ENCODE measurements at regions not wholly inside any gene's neighbourhood (a gene's known extent, or its start where the extent isn't known, plus 50 kb on each side); places are given as distances from the start of the nearest gene placed in this dataset.

- BruUV-seq (replicated peaks) = no TSS peak
- Histone ChIP-seq H3K9me3 (replicated peaks; ENCODE audit: control insufficient read depth, insufficient read depth, low read length) (no peaks in the 10 kb centered on the region), H3K27me3 (ENCODE audit: control insufficient read depth in 2 of 2, insufficient read depth in 2 of 2, low read length in 2 of 2) (no peaks in the 10 kb centered on the region), H3K4me3 (replicated peaks in 1 of 3; ENCODE audit: insufficient read depth in 1 of 3, low read depth in 1 of 3, low read length in 3 of 3) (no peak overlapping the region), H3K79me2 (ENCODE audit: control insufficient read depth, insufficient read depth, low read length) (no peaks in the 10 kb centered on the region), H3K4me1 (ENCODE audit: control insufficient read depth, extremely low read depth, insufficient read depth, low read length) (no peaks in the 10 kb centered on the region), H3K27ac (ENCODE audit: insufficient read depth, low read depth, low read length) (no peak overlapping the region), H4K20me1 (replicated peaks; ENCODE audit: control insufficient read depth, extremely low read depth, insufficient read depth, low read length) (no peaks in the 10 kb centered on the region), H2AFZ (ENCODE audit: low read depth, low read length) (no peak overlapping the region), H3K36me3 (ENCODE audit: control insufficient read depth in 2 of 2, extremely low read depth in 1 of 2, insufficient read depth in 2 of 2, low read length in 2 of 2) (no peaks in the 10 kb centered on the region), H3K9ac (replicated peaks; ENCODE audit: extremely low read depth, insufficient read depth, low read length) (no peak overlapping the region), H3K4me2 (ENCODE audit: insufficient read depth, low read length) (no peak overlapping the region), H3K9me1 (replicated peaks; ENCODE audit: control insufficient read depth, extremely low read depth, insufficient read depth, low read length) (no peaks in the 10 kb centered on the region)
- FAIRE-seq = no peak
- CTCF ChIA-PET = no interaction called here
- POLR2A ChIA-PET = no interaction called here
- intact Hi-C loops (cut with micrococcal nuclease) = no loop called here
- DNase-seq (ENCODE audit: low read depth, low spot score) = no peak
- dilution Hi-C loops (cut with MboI; ENCODE audit: extremely low pct_ligation_motif_present, low sequenced_read_pairs) = no loop called here
- TF ChIP-seq, protein P1, sequence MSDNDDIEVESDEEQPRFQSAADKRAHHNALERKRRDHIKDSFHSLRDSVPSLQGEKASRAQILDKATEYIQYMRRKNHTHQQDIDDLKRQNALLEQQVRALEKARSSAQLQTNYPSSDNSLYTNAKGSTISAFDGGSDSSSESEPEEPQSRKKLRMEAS (IDR thresholded peaks at IDR 0.05; ENCODE audit: insufficient read depth, insufficient read length) = no peak
- TF ChIP-seq EZH2 (IDR thresholded peaks at IDR 0.05; ENCODE audit: borderline replicate concordance, low read depth, low read length, severe bottlenecking) = no peak
Observed at GRCh38 chr3:1623896-1624295, 474.8 kb upstream of the CNTN4 start.

- FAIRE-seq = no peak
Observed at GRCh38 chr3:1632128-1632527, 466.5 kb upstream of the CNTN4 start.

More at GRCh38 chr3:1632128-1632527, 466.5 kb upstream of the CNTN4 start:
- peaks cover 2% of the 10 kb centered on the region for H3K9me3 ChIP-seq (replicated peaks; ENCODE audit: control insufficient read depth, insufficient read depth, low read length)
- H2AFZ ChIP-seq (ENCODE audit: low read depth, low read length) = no peak overlapping the region
- H3K4me3 ChIP-seq (replicated peaks in 1 of 3; ENCODE audit: insufficient read depth in 1 of 3, low read depth in 1 of 3, low read length in 3 of 3) = no peak overlapping the region
- no peaks in the 10 kb centered on the region for H4K20me1 ChIP-seq (replicated peaks; ENCODE audit: control insufficient read depth, extremely low read depth, insufficient read depth, low read length)
- CTCF ChIA-PET = no interaction called here
- H3K27ac ChIP-seq (ENCODE audit: insufficient read depth, low read depth, low read length) = no peak overlapping the region
- H3K36me3 ChIP-seq (ENCODE audit: control insufficient read depth in 2 of 2, extremely low read depth in 1 of 2, insufficient read depth in 2 of 2, low read length in 2 of 2) = no peaks in the 10 kb centered on the region
- no peaks in the 10 kb centered on the region for H3K27me3 ChIP-seq (ENCODE audit: control insufficient read depth in 2 of 2, insufficient read depth in 2 of 2, low read length in 2 of 2)
- TF ChIP-seq FOS (IDR thresholded peaks at IDR 0.05; ENCODE audit: borderline replicate concordance, insufficient read depth, low read length) = no peak
- TF ChIP-seq GATA2 (IDR thresholded peaks at IDR 0.05; ENCODE audit: insufficient read depth, insufficient read length, low read depth, low read length) = no peak
- TF ChIP-seq MYC (IDR thresholded peaks at IDR 0.05; ENCODE audit: low read depth, low read length) = no peak
- no peak for TF ChIP-seq POLR2AphosphoS5 (IDR thresholded peaks at IDR 0.05; ENCODE audit: insufficient read depth, low read depth, low read length)
- no peak for TF ChIP-seq POLR2A (IDR thresholded peaks at IDR 0.05; ENCODE audit: low read depth, low read length)
- TF ChIP-seq JUN (IDR thresholded peaks at IDR 0.05; ENCODE audit: borderline replicate concordance, insufficient read depth, insufficient read length, low read depth) = no peak
- H3K9me1 ChIP-seq (replicated peaks; ENCODE audit: control insufficient read depth, extremely low read depth, insufficient read depth, low read length) = no peaks in the 10 kb centered on the region
- dilution Hi-C loops (cut with MboI; ENCODE audit: extremely low pct_ligation_motif_present, low sequenced_read_pairs) = no loop called here
- no peak overlapping the region for H3K9ac ChIP-seq (replicated peaks; ENCODE audit: extremely low read depth, insufficient read depth, low read length)
- POLR2A ChIA-PET = no interaction called here
- DNase-seq (ENCODE audit: low read depth, low spot score) = no peak
- H3K4me2 ChIP-seq (ENCODE audit: insufficient read depth, low read length) = no peak overlapping the region
- no peaks in the 10 kb centered on the region for H3K79me2 ChIP-seq (ENCODE audit: control insufficient read depth, insufficient read depth, low read length)
- intact Hi-C loops (cut with micrococcal nuclease) = no loop called here
- H3K4me1 ChIP-seq (ENCODE audit: control insufficient read depth, extremely low read depth, insufficient read depth, low read length) = no peaks in the 10 kb centered on the region
- BruUV-seq (replicated peaks) = no TSS peak
